CD4-positive, alpha-beta T cell treated with Interleukin-2 at 100 ng/mL for 4 hours (primary cell): ENCODE measurements at regions not wholly inside any gene's neighbourhood (a gene's known extent, or its start where the extent isn't known, plus 50 kb on each side); places are given as distances from the start of the nearest gene placed in this dataset.

Source experiments
- DNase-seq: peaks from one replicate; pipeline ENCODE4 v3.0.0-alpha.2; 2020; ENCODE audit warnings: low spot score

GRCh38 chr10:44619975-44620374 is 235.1 kb upstream of the CXCL12 start:
- DNase-seq, result no peak

GRCh38 chr10:44627591-44628354 is 242.9 kb upstream of the CXCL12 start:
- no peak for DNase-seq

GRCh38 chr10:44628921-44629320 is 244.0 kb upstream of the CXCL12 start:
- no peak for DNase-seq

- DNase-seq, result no peak
These were observed 250.3 kb upstream of the CXCL12 start for GRCh38 chr10:44635176-44635575.

GRCh38 chr10:44636625-44637024 is 251.7 kb upstream of the CXCL12 start:
- no peak for DNase-seq

- DNase-seq, result no peak
These were observed 255.5 kb upstream of the CXCL12 start for GRCh38 chr10:44640429-44640828.

- DNase-seq, result no peak
These were observed 262.6 kb upstream of the CXCL12 start for GRCh38 chr10:44647473-44647872.

- DNase-seq, result no peak
These were observed 263.1 kb upstream of the CXCL12 start for GRCh38 chr10:44647877-44648542.

- no peak for DNase-seq
These were observed 260.2 kb upstream of the TMEM72 start for GRCh38 chr10:44650691-44651661.

- DNase-seq, result no peak
These were observed 259.3 kb upstream of the TMEM72 start for GRCh38 chr10:44651834-44652233.

- no peak for DNase-seq
These were observed 251.8 kb upstream of the TMEM72 start for GRCh38 chr10:44659320-44659719.

GRCh38 chr10:44660271-44660670 is 250.9 kb upstream of the TMEM72 start:
- DNase-seq, result no peak

- no peak for DNase-seq
These were observed 249.1 kb upstream of the TMEM72 start for GRCh38 chr10:44662051-44662450.

- no peak for DNase-seq
These were observed 242.8 kb upstream of the TMEM72 start for GRCh38 chr10:44668336-44668735.

GRCh38 chr10:44671319-44671718 is 239.8 kb upstream of the TMEM72 start:
- DNase-seq, result no peak

- no peak for DNase-seq
These were observed 237.7 kb upstream of the TMEM72 start for GRCh38 chr10:44673245-44673983.

- no peak for DNase-seq
These were observed 236.4 kb upstream of the TMEM72 start for GRCh38 chr10:44674536-44675386.

- no peak for DNase-seq
These were observed 235.7 kb upstream of the TMEM72 start for GRCh38 chr10:44675387-44675874.

- DNase-seq, result no peak
These were observed 230.4 kb upstream of the TMEM72 start for GRCh38 chr10:44680764-44681163.

GRCh38 chr10:44682507-44682906 is 228.6 kb upstream of the TMEM72 start:
- DNase-seq, result no peak

GRCh38 chr10:44684661-44685060 is 226.5 kb upstream of the TMEM72 start:
- DNase-seq, result no peak
